NCI-H1694 (cell line): ENCODE measurements at regions not wholly inside any gene's neighbourhood (a gene's known extent, or its start where the extent isn't known, plus 50 kb on each side); places are given as distances from the start of the nearest gene placed in this dataset.

Experiments
- DNase-seq: peaks from one replicate; lab custom pipeline; 2025; lab: John Stamatoyannopoulos, UW

DNA sequence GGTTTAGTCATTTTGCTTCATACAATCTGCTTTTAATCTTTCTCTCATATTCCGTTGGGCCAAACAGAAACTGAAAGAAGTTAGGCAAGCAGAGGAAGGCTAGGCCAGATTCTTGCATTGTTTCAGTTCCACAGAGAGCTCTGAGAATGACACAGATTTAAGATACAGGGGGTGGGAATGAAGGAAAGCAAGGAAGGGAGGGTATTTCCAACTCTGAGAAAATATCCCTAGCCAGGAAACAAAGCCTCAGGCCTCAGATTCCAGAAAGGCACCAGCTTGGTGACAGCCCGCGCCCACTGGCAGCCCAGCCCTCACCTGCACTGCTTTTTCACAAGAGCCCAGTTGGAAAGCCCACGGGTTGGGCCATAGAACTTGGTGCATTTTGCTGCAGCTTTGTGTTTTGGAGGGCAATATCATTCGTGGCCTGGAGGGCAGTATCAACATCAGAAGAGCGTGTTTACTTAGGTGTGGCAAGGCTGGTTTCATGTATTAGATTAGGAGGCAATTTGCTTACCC lies 63.5 kb downstream of the ENC1 start:
- DNase-seq, result no peak

DNA sequence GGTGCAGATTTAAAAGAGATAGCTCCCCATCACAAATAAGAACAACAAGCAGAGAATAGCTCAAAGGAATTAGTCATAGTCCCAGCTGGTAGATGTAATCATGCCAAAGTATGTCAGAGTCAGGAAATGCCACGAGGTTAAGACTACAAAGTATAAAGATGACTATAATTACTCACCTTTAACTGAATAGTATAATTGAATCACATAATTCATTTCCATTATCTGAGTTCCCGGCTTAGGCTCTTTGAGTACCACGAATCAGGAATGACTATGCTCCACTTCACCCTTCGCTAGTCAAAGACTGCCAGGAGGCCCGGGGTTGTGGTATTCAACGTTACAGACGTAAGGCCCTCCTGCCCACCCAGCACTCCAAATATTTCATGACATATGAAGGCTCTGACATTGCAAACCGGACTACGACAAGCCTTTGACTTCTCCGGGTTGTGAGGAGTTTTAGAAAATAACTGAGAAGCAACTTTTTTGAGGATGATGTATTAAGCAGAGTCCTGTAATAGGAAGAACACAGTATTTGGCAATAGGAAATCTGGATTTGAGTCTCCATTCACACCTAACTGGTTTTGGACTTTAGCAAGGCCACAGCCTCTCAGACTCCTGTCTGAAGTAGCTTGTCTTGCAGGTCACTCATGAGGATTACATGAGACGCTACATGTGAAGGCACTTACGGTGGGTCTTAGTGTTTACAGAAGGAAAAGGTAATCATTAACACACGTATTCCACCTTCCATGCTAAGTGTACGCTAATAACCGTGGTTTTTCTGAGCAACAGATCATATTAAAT lies 64.6 kb downstream of the ENC1 start:
- no peak for DNase-seq

DNA sequence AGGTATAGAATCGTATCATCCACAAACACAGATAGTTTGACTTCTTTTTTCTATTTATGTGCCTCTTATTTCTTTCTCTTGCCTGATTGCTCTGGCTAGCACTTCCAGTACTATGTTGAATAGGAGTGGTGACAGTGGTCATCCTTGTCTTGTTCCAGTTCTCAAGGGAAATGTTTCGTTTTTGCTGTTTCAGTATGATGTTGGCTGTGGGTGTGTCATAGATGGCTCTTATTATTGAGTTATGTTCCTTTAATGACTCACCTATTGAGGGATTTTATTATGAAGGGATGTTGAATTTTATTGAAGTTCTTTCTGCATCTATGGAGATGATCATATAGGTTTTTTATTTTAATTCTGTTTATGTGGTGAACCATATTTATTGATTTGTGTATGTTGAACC lies 70.3 kb downstream of the ENC1 start:
- DNase-seq, result no peak

DNA sequence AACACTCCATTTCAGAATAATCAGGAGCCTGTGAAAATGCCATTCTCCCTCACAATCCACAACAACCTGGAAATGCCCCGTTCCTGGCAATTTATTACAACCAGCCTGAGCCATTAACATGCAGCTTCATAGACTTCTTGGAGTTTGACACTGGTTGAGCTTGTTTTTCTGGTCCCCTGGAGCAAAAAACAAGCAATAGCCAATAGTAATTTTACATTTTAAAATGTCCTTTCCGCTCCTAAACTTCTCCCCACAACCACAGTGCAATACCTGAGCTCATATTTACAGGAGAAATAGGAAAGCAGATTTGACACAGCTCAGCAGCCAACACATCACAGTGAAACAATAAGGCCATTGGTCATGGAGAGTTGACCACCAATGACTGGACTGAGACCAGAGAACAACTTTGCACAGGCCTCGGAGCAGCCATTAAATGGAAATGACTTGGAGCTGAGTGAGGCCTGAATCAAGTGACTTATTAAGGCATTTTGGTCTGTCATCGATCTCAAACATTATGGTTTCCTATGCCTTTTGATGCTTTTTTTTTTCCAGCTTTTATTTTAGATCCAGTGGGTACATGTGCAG lies 73.0 kb downstream of the ENC1 start:
- no peak for DNase-seq

DNA sequence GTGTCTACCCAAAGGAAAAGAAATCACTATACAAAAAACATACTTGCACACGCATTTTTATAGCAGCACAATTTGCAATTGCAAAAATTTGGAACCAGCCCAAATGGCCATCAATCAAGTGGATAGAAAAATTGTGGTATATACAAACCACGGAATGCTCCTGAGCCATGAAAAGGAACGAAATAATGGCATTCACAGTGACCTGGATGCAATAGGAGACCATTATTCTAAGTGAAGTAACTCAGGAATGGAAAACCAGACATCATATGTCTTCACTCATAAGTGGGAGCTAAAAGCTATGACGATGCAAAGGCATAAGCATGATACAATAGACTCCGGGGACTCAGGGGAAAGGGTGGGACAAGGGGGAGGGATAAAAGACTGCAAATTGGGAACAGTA lies 78.4 kb downstream of the ENC1 start:
- DNase-seq, result no peak

DNA sequence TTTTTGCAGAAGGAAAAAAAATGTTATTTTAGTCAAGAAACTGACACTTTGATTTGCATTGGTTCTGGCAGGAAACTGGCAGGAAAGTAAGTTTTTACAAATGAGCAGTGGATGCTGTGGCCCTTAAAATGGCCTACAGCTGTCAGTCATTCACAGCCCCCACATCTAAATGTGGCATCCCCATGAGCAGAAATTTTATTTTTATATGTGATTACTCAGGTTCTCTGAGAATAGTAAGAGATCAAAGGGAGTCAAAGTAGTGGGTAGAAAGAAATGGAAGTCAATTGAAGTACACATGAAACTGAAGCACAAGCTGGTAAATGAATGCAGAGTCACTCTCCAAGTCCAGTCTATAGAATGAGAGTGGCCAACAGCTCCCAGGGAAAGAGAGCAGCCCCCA lies 80.3 kb downstream of the ENC1 start:
- no peak for DNase-seq

DNA sequence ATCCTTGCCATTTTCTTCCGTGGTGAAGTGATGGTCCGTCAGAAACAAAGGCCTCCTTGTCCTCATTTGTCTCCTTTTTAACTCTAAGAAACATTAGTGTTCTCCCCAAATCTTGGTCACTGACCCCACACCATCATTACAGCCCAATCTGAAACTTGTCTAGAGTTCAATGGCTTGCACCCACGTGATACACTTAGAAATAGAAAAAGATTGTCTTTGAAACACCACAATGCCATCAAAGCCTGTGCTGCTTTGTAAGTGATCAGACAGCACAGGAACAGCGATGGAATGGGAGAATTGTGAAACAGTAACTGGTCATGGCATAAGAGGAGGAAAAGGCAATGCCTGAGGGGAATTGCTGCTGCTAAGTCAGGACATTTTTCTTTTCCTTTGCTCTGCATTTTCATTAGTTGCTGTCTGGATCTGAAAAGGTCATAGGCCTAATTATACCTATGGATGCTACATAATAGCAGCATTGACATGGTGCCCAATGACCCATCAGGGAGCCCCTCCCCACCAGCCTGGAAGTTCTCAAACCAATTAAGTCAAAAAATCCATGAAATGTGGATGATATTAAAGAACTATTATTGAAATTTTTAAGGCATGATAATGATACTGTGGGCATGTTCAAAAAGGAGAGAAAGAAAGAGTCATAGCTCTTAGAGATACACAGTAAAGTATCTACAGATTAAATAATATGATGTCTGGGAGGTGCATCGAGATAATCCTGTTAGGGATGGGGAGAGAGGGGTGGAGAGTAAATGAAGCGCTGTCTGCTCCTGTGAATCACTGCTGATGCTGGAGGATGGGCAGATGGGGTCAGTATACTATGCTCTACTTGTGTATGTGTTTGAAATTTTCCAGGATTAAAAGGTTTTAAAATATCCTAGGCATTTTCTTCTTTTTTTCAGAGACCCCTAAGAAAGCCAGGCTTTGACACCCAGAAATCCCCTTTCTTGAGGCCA lies 83.6 kb downstream of the ENC1 start:
- DNase-seq, result no peak

DNA sequence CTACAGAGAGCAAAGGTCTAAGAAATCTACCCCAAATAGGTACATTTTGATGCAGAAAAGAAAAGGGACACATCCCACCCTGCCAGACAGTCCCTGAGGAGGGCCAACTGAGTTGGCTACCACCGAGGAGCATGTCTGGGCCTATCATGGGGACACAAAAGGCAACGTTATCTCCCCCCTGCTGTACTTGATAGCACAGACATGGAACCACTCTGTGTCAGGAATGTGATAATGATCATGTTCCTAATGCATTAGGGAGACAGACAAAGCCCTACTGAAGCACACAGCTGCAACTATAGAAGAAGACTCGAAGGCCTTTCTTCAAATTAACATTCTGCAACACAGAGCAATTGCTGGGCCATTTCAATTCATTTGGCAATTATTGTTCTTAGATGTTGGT lies 84.5 kb downstream of the ENC1 start:
- no peak for DNase-seq

DNA sequence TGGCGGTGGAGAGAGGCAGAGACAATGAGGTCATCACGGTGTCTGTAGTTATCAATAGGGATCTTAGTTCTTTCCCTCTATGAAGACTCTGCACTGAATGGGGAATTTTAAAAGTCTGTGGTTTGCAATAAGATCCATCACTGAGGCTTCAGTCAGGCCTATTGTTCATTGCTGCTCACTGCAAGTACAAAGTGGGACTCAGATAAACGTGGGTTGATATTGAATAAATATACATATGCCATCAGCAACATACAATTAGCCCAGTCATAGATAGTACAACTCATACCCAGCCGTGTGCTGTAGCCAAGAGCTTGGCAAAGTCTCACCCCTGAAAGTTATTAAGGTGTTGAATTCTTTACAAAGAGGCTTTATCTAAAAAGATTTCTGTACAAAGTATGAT lies 88.4 kb downstream of the ENC1 start:
- DNase-seq, result no peak

DNA sequence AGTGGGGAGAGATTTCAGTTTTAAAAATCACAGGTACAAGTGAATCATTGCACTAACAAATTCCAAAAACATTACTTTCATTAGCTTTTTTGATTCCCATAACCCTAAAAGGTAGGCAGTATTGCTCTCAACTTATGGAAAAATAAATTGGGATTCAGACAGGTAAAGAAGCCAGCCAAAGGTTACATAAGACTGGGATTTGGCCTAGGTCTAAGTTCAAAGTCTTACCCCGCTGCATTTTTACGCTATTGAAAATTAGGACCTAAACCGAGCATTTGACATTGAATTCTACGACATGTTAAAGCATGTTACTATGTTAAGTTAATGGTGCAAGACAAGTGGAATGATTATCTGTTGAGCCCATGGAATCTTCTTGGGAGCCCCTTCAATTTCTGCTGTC lies 89.6 kb downstream of the ENC1 start:
- no peak for DNase-seq

DNA sequence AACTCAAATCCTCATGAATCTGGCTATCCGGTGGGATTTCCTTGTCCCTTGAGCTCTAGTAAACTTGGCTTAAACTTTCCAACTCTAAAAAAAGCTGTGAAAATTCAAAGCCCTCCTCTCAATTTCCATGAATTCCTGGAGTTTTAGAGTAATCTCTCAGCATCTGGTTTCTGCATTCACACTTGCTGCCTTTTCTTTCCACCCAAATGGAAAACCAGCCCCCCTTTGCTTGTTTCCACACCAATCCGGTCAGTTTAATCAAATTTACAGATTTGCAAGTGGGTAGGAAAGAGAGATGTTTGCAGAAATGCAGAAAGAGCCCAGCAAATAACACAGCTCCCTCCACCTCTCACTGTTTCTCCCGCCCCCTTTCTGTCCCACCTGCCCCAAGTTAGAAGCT lies 91.1 kb downstream of the ENC1 start:
- DNase-seq, result no peak

DNA sequence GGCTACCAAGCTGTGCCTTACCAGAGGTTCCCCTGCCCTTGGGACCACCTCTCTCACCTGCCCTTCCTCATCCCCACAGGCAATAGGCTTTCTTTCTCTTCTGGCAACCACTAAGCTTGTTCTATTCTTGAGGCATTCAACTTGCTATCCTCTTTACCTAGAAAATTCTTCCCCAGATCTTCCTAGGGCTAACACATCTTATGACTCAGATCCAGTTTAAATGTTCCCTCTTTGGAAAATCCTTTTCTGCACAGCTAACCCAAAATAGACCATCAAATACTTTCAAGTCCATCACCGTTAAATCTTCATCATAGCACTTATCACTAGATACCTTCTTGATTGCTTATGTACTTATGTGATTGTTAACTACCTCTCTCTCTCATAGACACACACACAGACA lies 93.7 kb downstream of the ENC1 start:
- DNase-seq, result no peak

DNA sequence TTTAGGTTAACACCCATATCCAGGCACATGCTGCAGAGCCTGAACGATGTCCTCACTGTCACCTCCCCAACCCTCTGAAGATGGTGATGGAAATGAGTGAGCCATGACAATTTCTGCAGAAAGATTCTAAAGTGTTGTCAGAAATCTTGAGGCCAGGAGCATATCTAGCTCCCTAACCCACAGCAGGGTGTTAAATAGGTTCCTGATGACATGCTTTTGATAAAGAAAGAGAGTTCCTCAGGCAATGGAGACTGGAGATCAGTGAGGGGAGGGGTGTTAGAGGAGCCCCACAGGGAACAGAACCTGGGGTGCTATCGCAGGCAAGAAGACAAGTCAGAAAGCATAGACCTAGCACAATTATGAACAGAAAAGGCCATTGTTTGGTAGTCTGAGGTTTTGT lies 95.7 kb downstream of the ENC1 start:
- DNase-seq, result no peak

DNA sequence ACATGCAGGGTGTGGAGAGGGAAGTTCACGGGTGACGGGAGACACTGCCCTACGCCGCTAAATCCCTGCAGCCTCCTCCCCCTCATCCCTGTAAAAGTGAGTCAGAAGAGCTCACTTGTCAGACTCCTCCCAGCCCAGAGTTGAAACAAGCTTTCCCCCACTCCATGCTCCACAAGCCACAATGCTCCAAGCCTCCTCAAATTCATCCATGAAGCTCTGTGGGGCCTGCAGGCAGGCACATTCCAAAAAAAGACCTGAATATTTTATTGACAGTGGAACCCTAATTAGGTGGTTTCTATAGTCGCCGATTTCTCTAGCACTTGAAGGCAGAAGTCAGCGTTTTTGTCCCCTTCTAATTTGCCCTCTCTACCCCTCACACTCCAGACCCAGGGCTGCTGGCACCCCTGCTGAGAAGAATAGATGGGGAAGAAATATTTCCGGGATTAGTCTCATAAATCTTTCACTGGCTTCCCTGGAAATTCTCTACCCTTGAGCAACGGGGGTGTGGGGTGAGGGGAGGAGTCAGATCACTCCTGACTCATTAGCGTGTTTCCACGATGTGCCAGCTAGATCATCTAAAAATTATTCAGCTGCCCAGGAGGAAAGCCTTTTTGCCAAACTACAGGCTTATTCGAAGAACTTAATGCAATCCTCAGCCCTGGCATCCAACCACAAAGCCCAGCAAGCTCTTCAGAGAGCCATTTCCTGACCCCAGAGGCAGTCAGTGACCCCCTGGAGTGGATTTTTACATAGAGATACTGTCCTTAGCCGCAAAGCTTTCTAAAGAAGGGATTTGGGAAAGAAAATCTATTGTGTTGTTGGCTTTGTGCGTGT lies 97.1 kb downstream of the ENC1 start:
- DNase-seq, result no peak

DNA sequence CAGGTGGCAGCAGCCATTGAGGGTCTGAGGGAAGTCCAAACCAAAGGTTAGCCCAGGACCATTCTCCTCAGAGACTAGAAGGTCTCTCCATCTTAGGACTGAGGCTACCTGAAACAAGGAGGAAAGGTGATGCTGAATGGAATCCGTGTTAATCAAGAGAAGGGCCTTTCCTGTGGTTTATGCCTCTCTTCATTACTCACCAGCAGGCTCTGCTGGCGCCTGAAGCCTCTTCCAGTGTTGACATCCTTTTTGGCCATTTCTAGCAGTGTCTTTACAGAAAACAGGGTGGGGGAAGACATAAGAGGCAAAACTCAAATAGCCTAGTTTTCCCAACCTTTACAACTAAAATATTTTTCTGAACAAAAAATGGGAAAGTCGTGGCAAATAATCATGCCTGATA lies 98.0 kb downstream of the ENC1 start:
- no peak for DNase-seq

DNA sequence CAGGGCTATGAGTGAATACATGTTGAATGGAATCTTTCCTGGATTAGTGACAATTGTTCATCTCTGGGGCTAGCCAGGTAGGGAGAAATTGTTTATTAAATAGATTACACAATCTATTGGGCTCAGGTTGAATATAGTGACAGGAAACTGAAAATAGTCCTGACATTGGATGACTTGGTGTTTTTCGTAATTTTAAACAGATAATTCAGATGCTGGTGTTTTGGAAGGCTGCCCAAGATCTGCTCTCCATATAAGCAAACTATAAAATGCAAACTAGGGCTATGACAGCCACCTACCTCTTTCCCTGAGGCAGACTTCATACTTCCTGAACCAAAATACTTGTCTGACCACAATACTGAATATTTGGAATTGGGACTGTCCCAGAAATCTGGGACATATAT lies 99.1 kb downstream of the ENC1 start:
- no peak for DNase-seq

DNA sequence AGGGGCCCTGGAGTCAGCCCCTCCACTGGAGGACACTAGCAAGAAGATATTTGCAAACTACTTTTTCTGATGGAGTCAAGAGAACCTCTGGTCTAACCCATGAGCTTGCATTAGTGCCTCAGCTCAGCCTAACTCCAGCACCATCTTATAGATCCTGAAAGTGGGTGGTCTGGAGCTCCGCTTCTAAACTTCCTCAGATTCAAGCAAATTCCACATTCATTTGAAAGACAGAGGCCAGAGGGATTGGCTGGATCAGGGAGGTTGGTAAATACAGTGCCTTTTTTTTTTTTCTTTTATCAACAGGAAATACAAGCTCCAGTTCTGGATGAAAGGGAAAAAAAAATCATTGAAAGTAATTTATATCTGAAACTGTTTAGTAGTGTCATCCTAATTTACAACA lies 99.9 kb downstream of the ENC1 start:
- DNase-seq, result no peak

DNA sequence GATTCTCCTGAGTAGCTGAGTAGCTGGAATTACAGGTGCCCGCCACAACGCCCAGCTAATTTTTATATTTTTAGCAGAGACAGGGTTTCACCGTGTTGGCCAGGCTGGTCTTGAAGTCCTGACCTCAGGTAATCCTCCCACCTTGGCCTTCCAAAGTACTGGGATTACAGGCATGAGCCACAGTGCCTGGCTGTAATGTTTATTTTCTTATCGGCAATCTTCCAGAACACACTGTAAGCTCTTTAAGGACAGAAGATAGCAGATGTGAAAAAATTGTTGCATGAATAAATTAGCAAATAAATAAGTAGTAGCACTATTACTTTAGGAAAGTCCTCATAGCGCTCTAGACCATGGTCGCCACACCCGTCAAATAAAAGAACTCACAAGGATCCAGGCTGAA lies 100.5 kb downstream of the ENC1 start:
- DNase-seq, result no peak

DNA sequence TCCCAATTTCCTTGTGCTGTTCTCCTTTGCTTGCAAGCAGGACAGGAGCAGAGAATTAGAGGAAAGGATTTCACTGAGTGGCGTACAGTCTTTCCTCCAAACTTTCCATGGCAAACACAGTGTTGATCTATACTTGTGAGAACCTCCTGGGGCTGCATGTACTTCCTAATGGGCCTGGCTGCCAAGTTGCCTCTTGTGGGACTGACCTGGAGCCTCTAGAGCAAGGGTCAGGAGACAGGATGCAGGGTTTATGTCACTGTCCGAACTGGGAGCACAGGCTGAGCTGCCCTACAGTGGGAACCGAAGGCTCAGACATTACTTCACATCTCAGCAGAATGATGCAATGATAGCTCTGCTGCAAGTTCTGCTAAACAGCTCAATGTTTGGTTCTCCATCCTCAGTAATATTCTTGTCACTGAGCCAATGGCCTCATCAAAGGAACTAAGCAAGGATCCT lies 102.3 kb downstream of the ENC1 start:
- no peak for DNase-seq

DNA sequence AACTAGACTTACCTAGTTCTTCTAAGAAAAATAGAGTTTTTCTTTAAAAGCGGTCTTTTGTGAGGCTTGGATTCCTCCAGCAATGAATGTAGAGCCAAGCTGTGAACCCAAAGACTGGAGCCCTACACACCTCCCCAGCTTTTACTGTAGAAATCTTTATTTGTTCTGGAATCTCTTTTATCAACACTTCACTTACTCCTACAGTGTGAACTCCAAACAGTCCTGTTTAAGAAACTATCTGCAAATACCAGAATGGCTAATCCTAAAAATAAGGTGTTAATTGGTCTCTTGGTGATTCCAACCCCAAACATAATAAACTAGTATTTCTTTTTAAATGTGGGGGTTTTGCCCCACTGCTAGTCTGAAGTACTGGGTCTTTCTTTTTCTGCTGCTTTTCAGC lies 103.9 kb downstream of the ENC1 start:
- no peak for DNase-seq

DNA sequence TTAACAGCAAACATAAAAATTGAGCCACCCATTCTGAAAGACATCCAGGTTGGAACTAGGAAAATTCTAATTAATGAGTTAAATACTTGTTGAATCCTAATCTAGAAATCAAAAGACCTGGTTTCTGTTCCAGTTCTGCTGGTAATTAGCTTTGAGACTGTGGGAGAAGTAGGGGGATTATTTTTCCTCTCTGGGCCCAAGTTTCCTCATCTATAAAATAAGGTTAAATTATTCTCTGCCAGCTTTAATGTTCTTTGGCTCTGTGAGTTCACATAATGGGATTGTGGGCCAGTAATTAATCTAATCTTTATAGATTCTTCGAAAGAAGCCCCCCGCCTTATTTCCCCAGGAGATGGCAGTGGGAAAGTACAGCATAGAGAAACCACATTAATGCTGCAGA lies 104.6 kb downstream of the ENC1 start:
- no peak for DNase-seq
